ENCODE measurements at regions not wholly inside any gene's neighbourhood (a gene's known extent, or its start where the extent isn't known, plus 50 kb on each side); places are given as distances from the start of the nearest gene placed in this dataset.
"Not testable (repeated sequence)": the region's sequence is repeated elsewhere in the genome, so short reads cannot be mapped to it uniquely, and the experiment has no call there.

DNA sequence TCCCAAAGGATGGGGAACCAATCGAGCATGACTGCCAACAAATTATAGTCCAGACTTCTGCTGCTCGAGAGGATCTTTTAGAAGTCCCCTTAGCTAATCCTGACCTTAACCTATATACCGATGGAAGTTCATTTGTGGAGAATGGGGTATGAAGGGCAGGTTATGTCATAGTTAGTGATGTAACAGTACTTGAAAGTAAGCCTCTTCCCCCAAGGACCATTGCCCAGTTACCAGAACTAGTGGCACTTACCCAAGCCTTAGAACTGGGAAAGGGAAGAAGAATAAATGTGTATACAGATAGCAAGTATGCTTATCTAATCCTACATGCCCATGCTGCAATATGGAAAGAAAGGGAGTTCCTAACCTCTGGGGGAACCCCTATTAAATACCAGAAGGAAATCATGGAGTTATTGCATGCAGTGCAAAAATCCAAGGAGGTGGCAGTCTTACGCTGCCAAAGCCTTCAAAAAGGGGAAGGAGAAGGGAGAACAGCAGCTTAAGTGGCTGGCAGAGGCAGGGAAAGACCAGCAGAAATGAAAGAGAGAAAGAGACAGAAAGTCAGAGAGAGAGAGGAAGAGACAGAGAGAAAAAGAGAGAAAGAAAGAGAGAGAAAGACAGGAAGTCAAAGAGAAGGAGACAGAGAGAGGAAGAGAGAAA, 224.4 kb upstream of the SLC8A1 start:
- FAIRE-seq; DNase-seq (ENCODE audit: insufficient read length, low spot score): not testable (repeated sequence)

DNA sequence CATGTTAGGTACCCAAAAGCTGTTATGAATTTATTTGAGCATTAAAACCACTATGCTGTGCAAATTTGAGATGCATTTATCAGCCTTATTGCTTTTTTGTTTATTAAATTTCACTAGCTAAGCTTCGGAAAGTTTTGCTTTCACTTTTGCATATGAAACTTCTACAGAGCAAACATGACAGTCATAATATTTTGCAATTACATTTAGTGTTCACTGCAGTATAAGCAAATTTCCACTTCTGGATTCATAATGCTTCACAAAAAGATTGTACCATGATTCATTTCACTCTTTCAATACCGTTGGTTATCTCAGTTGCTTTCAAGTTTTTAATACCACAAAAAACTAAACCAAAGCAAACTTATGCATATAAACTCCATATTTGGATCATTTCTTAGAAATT, 228.7 kb upstream of the SLC8A1 start:
- DNase-seq (ENCODE audit: insufficient read length, low spot score) (no peak), FAIRE-seq (no peak)

DNA sequence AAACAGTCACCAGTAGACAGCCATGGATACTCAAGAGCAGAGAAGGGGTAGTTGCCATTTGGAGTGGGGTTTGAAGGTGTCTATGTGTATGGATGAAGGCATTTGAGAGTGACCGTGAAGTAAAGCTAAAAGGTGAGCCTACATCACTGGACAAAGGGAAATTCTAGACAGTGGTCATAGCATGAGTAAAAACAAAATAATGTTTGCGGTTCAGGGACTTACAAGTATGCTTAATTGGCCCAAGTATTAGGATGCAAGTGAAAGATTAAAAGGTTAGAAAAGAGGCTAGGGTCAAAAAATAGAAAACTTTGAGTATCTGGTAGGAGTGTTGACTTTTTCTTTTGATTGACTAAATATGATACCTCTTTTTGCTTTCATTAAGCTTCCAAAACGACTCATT, 238.1 kb upstream of the SLC8A1 start:
- FAIRE-seq (no peak), DNase-seq (ENCODE audit: insufficient read length, low spot score) (no peak)

DNA sequence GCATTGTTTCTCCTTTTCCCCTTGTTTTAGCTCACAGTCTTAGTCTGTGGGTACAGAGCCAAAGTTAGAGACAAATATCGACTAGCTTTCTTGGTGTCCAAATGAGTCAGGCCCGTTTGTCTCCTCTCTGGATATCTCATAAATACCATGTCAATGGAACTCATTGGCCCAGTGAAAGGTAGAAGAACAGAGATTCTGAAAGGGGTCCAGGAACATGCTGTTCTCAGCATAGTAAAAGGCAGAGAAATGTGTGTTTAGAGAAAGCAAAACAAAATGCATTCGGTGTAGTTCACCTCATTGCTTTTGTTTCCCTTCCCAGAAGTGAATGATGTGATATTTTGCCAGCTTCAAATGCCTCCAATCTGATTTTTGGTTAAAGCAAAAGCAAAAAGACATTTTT, 238.6 kb upstream of the SLC8A1 start:
- no peak for FAIRE-seq

DNA sequence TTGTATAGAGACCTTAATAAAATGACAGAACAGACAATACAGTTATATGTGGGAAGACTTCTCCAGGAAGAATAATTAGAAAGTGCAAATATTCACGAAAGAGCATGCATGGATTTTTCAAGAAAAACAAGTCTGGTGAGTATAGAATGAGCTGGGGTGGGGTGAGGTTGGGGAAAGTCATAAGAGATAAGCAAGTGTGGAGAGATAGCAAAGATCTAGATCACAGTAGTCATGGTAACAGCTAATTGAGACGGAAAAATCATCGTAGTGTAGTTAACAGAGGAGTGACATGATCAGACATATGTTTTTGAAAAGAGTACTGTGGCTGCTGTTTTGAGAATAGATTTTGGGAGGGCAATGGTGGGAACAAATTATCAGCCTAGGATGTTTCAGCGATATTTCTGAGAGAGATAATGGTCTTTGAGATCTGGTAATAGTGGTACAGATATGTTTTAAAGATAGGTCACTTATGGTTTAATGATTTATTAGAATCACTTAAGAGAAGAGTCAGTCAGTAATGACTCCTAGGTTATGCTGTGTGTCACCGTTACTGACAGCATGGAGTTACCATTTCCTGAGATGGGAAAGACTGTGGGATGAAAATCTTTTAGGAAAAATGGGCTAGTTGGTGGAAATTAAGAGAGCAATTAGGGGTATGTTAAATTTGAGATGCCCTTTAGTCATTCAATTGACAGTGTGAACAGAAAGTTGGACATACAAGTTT, 248.5 kb upstream of the SLC8A1 start:
- FAIRE-seq (no peak), DNase-seq (ENCODE audit: insufficient read length, low spot score) (no peak)

More for the DNA sequence above, 238.6 kb upstream of the SLC8A1 start:
- no peak for DNase-seq (ENCODE audit: insufficient read length, low spot score)

DNA sequence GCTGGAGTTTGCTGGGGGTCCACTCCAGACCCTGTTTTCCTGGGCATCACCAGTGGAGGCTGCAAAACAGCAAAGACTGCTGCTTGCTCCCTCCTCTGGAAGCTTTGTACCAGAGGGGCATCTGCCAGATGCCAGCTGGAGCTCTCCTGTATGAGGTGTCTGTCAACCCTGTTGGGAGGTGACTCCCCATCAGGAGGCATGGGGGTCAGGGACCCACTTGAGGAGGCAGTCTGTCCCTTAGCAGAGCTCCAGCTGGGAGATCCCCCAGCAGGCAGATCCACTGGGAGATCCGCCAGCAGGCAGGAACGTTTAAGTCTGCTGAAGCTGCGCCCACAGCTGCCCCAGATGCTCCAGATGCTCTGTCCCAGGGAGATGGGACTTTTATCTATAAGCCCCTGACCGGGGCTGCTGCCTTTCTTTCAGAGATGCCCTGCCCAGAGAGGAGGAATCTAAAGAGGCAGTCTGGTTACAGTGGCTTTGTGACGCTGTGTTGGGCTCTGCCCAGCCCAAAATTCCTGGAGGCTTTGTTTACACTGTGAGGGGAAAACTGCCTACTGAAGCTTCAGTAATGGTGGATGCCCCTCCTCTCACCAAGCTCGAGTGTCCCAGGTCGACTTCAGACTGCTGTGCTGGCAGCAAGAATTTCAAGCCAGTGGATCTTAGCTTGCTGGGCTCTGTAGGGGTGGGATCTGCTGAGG, 260.5 kb upstream of the SLC8A1 start:
- not testable (repeated sequence) for DNase-seq (ENCODE audit: insufficient read length, low spot score); FAIRE-seq

DNA sequence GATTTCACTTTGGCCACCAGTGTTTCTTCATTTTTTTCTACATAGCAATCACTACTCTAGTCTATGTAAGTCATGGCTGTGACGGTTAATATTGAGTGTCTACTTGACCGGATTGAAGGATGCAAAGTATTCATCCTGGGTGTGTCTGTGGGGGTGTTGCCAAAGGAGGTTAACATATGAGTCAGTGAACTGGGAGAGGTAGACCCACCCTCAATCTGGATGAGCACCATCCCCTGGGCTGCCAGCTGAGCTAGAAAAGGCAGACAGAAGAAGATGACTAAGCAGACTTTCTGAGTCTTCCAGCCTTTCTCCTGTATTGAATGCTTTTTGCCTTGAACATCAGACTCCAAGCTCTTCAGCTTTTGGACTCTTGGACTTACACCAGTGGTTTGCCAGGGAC, 265.0 kb upstream of the SLC8A1 start:
- no peak for FAIRE-seq

DNA sequence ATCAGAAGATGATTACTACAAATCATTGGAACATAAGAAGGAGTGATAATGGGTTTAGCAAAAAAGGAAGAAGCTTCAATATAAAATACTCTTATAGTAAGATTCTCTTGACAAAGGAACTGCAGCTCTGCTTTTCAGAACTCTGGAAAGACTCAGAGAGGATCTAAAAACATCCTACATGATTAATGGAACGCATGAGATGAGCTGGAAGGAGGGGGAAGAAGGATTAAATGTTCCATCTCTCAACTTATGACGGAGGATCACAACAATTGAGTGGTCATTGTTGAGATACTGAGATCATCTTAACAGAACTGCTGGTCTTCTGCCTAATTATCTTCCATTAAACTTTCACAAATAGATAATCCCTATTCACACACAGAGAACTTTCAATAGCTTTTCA, 267.5 kb upstream of the SLC8A1 start:
- DNase-seq (ENCODE audit: insufficient read length, low spot score) (no peak), FAIRE-seq (no peak)

More for the DNA sequence above, 265.0 kb upstream of the SLC8A1 start:
- DNase-seq (ENCODE audit: insufficient read length, low spot score) = no peak

DNA sequence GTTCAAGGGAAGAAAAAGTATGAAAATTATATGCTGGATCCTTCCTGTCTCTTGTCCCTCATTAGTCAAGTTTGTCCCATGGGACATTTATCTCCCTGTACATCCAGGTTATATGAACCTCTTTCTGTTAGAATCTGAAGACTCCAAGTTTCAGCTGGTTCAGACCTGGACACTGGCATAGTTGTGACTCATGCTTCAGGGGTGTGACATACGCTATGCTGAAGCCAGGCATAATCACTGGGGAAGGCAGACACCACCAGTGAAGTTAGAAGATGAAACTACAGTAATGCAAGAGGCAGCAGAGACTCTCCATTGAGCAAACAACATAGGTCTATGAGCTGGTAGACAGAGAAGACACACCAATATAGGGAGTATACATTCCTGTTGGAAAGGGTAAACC, 269.7 kb upstream of the SLC8A1 start:
- FAIRE-seq = no peak
- DNase-seq (ENCODE audit: insufficient read length, low spot score) = no peak

DNA sequence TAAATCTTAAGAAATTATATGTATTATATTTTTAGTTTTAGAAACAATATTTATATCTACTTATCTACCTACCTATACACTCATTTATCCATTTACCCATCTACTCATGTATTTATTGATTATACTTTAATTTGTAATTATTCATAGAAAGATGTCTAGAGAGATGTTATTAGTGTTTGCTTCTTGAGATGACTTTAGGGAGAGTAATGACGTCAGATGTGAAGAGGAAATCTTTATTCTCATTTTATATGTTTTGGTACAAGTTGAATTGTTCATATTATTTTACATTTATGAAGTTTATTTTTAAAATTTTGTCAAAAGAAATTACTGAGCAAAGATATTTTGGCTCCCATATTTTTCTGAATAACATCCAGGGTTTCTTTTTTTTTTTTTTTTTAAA, 271.3 kb upstream of the SLC8A1 start:
- FAIRE-seq (no peak), DNase-seq (ENCODE audit: insufficient read length, low spot score) (no peak)

DNA sequence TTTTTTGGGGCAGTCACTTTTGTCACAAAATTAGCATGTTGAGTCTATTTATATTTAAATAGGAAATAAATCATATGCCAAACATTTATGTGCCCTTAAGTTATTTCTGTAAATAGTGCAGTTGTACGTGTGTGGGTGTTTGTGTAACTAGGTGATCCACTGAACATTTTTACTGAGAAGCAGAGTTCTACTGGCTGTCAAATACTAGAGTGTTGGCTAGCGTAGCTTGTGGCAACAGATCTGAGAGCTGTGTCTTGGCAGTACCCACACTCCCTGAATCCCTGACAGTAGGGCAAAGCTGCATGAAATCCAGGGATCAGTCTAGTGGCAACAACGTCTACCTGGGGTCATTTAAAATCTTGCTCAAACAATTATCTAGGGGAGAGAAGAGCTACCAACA, 273.1 kb upstream of the SLC8A1 start:
- FAIRE-seq (no peak), DNase-seq (ENCODE audit: insufficient read length, low spot score) (no peak)

DNA sequence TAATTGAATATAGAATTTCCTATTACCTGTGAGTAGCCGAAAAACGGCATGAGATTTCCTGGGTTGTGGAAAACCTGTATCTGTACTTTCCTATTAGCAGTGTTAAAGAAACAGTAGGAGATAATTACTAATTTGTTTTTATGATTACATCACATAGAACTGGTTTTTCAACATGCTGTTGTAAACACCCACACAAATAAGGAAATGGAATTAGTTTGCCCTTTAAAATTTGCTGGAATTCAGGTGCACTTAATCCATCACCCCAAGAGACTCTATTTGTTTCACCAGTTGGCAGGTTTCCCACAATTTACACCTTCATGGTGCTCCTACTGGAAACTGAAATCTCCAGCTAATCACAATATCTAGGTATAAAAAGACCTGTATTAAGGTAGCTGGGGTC, 274.1 kb upstream of the SLC8A1 start:
- no peak for FAIRE-seq
- DNase-seq (ENCODE audit: insufficient read length, low spot score) = no peak

DNA sequence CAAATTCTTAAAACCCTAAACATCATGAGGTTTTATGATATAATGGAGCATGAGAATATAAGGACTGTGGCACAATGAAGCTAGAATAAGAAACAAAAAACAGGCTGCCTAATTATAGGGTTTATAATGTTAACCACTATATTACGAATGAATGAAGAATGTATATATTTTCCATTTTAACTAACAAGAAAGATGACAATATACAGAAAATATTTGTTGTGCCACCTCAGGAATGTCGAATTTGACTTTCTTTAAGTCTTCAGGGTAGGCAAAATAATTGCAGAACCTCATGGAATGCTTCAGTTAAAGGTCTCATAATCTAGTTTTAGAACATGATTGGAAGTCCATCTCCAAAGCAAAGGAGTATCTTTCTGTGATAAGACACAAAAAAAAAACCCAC, 282.9 kb upstream of the SLC8A1 start:
- DNase-seq (ENCODE audit: insufficient read length, low spot score) (no peak), FAIRE-seq (no peak)

DNA sequence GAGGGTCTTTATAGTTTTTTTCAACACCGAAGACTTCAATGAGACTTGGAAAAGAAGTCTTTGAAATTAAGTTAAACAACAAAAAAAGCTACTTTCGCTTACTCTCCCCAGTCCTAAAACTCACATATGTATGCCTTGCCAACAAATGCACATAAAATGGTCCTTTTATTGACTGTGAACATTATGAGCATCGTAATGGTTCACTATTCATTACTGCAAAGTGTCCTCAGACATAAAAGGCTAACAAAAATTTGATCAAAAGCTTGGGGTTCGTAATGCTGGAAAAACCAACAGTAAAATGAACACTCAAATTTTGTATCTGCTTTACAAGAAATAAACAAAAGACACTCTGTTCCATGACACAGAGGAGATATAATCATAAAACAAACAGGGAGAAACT, 285.3 kb upstream of the SLC8A1 start:
- FAIRE-seq = no peak

DNA sequence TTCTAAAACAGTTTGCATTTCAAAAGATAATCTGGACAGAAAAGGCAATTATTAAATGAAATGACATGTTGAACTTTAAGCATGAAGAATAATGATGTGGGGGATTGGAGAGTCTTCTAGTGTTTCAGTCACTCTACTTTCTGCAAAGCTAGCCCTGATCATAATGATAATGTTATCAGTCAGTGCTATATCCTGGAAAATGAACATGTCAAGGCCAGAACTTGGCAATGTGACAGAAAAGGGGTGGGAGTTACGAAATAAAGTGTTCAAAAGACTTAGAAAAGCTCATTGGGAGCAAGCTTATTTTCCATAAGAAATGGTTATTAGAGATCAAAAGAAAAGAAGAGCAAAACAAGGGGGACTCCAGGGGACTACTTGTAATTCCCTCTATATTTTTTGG, 288.5 kb upstream of the SLC8A1 start:
- DNase-seq (ENCODE audit: insufficient read length, low spot score) = no peak
- no peak for FAIRE-seq

More for the DNA sequence above, 285.3 kb upstream of the SLC8A1 start:
- no peak for DNase-seq (ENCODE audit: insufficient read length, low spot score)

DNA sequence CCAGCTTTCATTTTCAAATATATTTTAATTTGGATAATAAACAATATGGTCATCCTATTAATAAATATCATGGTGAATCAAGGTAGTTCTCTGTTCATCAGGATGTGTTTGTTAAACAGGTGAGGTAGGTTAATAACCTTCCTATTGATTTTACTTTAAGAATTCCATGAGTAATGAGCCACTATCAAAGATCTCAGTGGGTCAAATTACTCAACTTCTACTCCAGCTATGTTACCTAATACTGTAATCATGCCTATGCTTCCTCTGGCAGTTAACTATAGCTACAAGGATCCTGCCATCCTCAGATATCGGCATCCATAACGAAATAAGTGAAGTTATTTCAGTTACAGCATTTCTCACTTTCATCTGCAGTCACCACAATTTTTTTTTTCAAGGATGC, 289.6 kb upstream of the SLC8A1 start:
- no peak for DNase-seq (ENCODE audit: insufficient read length, low spot score)
- FAIRE-seq = no peak

DNA sequence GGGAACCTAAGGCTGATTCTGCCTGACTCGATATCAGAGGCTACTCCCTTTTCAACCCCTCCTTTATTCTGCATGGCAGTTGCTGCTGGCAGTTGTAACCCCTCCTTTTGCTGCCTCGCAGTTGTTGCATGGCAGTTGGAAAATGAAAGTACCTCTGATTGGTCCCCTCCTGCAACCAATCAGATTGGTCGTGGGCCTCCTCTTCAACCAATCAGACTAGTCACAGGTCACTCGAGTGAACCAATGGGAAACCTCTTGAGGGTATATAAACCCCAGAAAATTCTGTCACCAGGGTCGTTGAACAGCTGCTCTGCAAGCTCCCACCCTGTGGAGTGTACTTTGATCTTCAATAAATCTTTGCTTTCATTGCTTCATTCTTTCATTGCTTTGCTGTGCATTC, 294.3 kb upstream of the SLC8A1 start:
- no peak for FAIRE-seq

DNA sequence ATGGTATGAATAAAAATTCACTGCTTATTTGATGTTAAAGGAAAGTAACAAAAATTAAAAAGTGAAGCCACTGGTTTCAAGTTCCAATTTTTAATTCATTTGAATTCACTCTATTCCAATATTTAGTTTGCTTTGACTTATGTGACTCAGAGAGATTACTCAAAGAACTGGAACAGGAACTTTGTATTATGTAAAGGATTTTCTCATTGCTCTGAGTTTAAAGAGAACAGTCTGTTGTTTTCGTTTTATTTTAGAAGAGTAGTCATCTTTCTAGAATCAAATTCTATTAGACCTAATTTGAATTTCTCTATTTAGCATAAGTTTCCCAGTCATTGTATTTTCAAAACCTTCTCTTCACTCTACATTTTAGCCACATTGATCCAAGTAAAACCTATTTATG, 300.1 kb upstream of the SLC8A1 start:
- FAIRE-seq (no peak), DNase-seq (ENCODE audit: insufficient read length, low spot score) (no peak)

More for the DNA sequence above, 294.3 kb upstream of the SLC8A1 start:
- no peak for DNase-seq (ENCODE audit: insufficient read length, low spot score)

DNA sequence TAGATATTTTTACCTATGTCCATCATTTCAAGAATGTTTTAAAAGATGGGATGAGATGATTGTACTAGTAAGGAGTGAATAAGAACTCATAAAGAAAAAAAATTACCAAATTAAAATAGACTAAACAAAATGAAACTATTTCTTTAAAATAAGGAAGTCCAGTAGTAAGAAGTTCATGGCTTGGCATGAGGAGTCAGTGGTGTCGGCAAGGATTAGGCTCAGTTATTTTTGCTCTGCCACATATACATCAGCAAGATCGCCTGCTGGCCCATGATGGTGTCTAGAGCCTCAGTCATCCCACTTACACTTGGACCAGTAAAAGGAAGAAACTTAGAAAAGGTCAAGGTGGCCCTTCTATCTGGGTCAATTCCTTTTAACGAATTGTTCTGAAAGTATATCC, 300.9 kb upstream of the SLC8A1 start:
- DNase-seq (ENCODE audit: insufficient read length, low spot score) (no peak), FAIRE-seq (no peak)

DNA sequence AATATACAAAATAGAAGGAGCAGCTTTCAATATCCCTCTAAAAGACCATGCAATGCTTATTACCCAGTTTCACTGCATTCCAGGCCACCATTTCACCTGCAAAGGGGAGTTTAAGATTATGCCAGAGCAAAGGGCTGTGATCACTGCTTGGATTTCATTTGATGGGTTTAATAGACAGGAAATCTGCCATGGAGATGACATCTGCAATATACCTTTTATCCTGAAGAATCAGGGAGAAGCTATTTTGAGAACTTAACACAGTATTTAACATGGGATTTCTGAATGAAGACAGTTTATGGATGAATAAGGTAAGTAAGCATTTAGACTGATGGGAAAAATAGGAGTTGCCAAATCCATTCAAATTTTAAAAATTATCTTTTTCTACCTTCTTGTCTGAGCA, 303.0 kb upstream of the SLC8A1 start:
- FAIRE-seq (no peak), DNase-seq (ENCODE audit: insufficient read length, low spot score) (no peak)

DNA sequence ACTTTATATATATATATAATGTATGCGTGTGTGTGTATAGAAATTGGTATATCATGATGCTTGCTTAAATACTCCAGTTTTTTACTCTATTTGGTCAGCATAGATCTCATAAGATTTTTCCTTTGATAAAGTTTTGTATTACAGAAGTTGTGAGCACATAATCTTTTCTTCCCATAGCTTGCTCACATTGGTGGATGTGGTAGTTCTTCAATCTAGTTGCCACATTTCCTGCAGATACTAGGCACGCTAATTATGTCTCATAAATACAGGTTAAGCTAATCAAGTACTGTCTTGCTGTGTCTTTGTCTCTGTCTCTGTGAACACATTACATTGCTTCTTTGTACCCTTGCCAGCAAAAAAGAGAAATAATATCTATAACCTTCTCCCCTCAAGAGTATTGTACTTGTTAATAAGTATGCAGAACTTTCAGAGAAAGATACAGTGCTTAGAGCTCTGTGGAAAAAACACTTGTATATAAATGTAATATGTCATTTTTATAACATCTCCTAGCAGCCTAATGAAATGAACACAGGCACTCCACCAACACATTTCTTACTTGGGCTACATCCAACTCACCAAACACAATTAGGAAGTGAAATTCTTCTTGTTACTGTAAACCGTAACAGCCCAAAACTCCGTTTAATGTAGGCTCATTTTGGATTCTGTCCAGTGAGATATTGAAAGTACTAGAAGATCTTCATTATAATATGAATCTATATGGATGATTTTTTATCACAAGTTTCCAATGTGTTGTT, 306.7 kb upstream of the SLC8A1 start:
- FAIRE-seq (no peak), DNase-seq (ENCODE audit: insufficient read length, low spot score) (no peak)

Data from GM19239 (cell line).